ENCODE measurements at regions not wholly inside any gene's neighbourhood (a gene's known extent, or its start where the extent isn't known, plus 50 kb on each side); places are given as distances from the start of the nearest gene placed in this dataset.

DNA sequence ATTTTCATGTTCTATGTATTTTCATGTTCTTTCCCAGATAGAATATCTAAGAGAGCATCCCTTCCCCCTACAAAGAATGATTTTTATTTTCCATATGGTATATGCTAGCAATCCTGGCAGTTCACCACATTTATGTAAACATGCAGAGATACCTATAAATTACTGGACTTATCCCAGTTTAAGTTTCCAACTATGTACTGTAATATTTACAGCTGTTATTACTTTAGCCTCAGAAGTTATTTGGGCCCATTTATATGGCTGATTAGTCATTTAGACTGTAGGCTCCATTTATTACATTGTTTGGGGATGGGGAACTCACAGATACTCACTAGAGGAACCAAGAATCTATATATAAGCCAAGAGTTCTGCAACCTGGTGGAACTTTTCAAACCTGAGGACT, 84.8 kb upstream of the WARS2 start:
- no peaks in the 10 kb centered on the region for H3K27me3 ChIP-seq (ENCODE audit: control insufficient read depth in 4 of 4, insufficient read depth in 4 of 4, low read length in 3 of 4)
- no peaks in the 10 kb centered on the region for H3K4me1 ChIP-seq (ENCODE audit: control insufficient read depth in 4 of 4, insufficient read depth in 4 of 4, low read length in 3 of 4)
- no peak for TF ChIP-seq HNF4A (conservative IDR thresholded peaks at IDR 0.05)
- no peaks in the 10 kb centered on the region for H3K36me3 ChIP-seq (ENCODE audit: control insufficient read depth in 4 of 4, insufficient read depth in 3 of 4, low read depth in 1 of 4, low read length in 3 of 4)
- H3K27ac ChIP-seq (ENCODE audit: low read depth in 1 of 2, low read length in 2 of 2), result no peak overlapping the region
- no peak overlapping the region for H3K9ac ChIP-seq (ENCODE audit: low read depth in 1 of 2, low read length in 2 of 2)
- no peaks in the 10 kb centered on the region for H3K9me3 ChIP-seq (ENCODE audit: control insufficient read depth in 4 of 4, low read length in 3 of 4)
- H3K4me3 ChIP-seq (ENCODE audit: low read depth in 1 of 3, low read length in 3 of 3), result no peak overlapping the region
- DNase-seq (ENCODE audit: low spot score), result no peak

DNA sequence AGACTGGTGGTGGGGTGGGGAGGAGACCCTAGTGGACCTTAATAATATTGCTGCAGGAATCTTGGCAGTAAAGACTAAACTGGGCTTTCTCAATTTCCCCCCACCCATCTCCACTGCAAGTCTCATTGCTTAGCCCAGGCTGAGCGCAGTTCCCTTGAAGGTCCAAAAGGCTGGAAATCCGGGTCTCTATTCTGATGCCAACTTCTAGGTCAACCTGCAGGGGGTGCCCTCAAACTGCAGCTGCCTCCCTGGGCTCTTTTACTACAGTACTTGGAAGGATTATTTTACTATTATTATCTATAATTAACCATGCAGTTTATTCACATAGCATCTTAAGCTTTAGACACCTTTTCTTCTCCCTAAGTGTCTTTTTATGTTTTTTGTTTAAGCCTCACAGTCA, 85.4 kb upstream of the WARS2 start:
- Histone ChIP-seq H3K4me3 (ENCODE audit: low read depth in 1 of 3, low read length in 3 of 3) (no peak overlapping the region), H3K27ac (ENCODE audit: low read depth in 1 of 2, low read length in 2 of 2) (no peak overlapping the region)

More for the DNA sequence above, 85.4 kb upstream of the WARS2 start:
- 90% methylated on average over 2 of the region's 2 CpGs for WGBS
- no peaks in the 10 kb centered on the region for H3K4me1 ChIP-seq (ENCODE audit: control insufficient read depth in 4 of 4, insufficient read depth in 4 of 4, low read length in 3 of 4)
- no peak overlapping the region for H3K9ac ChIP-seq (ENCODE audit: low read depth in 1 of 2, low read length in 2 of 2)
- no peaks in the 10 kb centered on the region for H3K9me3 ChIP-seq (ENCODE audit: control insufficient read depth in 4 of 4, low read length in 3 of 4)
- DNase-seq (ENCODE audit: low spot score), result no peak
- H3K36me3 ChIP-seq (ENCODE audit: control insufficient read depth in 4 of 4, insufficient read depth in 3 of 4, low read depth in 1 of 4, low read length in 3 of 4), result no peaks in the 10 kb centered on the region
- H3K27me3 ChIP-seq (ENCODE audit: control insufficient read depth in 4 of 4, insufficient read depth in 4 of 4, low read length in 3 of 4), result no peaks in the 10 kb centered on the region
- TF ChIP-seq SP1 (IDR thresholded peaks at IDR 0.05) (no peak), FOXA2 (IDR thresholded peaks at IDR 0.05) (no peak), FOXA1 (IDR thresholded peaks at IDR 0.05) (no peak), JUND (IDR thresholded peaks at IDR 0.05) (no peak), RAD21 (IDR thresholded peaks at IDR 0.05) (no peak), NR2F2 (IDR thresholded peaks at IDR 0.05) (no peak), TAF1 (conservative IDR thresholded peaks at IDR 0.05) (no peak), RXRA (IDR thresholded peaks at IDR 0.05) (no peak), YY1 (IDR thresholded peaks at IDR 0.05) (no peak), HNF4G (IDR thresholded peaks at IDR 0.05) (no peak), EGR1 (IDR thresholded peaks at IDR 0.05; ENCODE audit: low read depth in 2 of 2) (no peak)
- TF ChIP-seq, protein P1, sequence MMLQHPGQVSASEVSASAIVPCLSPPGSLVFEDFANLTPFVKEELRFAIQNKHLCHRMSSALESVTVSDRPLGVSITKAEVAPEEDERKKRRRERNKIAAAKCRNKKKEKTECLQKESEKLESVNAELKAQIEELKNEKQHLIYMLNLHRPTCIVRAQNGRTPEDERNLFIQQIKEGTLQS (IDR thresholded peaks at IDR 0.05), result no peak
- TF ChIP-seq, protein P2, sequence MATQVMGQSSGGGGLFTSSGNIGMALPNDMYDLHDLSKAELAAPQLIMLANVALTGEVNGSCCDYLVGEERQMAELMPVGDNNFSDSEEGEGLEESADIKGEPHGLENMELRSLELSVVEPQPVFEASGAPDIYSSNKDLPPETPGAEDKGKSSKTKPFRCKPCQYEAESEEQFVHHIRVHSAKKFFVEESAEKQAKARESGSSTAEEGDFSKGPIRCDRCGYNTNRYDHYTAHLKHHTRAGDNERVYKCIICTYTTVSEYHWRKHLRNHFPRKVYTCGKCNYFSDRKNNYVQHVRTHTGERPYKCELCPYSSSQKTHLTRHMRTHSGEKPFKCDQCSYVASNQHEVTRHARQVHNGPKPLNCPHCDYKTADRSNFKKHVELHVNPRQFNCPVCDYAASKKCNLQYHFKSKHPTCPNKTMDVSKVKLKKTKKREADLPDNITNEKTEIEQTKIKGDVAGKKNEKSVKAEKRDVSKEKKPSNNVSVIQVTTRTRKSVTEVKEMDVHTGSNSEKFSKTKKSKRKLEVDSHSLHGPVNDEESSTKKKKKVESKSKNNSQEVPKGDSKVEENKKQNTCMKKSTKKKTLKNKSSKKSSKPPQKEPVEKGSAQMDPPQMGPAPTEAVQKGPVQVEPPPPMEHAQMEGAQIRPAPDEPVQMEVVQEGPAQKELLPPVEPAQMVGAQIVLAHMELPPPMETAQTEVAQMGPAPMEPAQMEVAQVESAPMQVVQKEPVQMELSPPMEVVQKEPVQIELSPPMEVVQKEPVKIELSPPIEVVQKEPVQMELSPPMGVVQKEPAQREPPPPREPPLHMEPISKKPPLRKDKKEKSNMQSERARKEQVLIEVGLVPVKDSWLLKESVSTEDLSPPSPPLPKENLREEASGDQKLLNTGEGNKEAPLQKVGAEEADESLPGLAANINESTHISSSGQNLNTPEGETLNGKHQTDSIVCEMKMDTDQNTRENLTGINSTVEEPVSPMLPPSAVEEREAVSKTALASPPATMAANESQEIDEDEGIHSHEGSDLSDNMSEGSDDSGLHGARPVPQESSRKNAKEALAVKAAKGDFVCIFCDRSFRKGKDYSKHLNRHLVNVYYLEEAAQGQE (IDR thresholded peaks at IDR 0.05), result no peak
- TF ChIP-seq, protein P3, sequence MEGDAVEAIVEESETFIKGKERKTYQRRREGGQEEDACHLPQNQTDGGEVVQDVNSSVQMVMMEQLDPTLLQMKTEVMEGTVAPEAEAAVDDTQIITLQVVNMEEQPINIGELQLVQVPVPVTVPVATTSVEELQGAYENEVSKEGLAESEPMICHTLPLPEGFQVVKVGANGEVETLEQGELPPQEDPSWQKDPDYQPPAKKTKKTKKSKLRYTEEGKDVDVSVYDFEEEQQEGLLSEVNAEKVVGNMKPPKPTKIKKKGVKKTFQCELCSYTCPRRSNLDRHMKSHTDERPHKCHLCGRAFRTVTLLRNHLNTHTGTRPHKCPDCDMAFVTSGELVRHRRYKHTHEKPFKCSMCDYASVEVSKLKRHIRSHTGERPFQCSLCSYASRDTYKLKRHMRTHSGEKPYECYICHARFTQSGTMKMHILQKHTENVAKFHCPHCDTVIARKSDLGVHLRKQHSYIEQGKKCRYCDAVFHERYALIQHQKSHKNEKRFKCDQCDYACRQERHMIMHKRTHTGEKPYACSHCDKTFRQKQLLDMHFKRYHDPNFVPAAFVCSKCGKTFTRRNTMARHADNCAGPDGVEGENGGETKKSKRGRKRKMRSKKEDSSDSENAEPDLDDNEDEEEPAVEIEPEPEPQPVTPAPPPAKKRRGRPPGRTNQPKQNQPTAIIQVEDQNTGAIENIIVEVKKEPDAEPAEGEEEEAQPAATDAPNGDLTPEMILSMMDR (IDR thresholded peaks at IDR 0.05; ENCODE audit: low read depth, low read length, missing input control), result no peak
- TF ChIP-seq, protein P4, sequence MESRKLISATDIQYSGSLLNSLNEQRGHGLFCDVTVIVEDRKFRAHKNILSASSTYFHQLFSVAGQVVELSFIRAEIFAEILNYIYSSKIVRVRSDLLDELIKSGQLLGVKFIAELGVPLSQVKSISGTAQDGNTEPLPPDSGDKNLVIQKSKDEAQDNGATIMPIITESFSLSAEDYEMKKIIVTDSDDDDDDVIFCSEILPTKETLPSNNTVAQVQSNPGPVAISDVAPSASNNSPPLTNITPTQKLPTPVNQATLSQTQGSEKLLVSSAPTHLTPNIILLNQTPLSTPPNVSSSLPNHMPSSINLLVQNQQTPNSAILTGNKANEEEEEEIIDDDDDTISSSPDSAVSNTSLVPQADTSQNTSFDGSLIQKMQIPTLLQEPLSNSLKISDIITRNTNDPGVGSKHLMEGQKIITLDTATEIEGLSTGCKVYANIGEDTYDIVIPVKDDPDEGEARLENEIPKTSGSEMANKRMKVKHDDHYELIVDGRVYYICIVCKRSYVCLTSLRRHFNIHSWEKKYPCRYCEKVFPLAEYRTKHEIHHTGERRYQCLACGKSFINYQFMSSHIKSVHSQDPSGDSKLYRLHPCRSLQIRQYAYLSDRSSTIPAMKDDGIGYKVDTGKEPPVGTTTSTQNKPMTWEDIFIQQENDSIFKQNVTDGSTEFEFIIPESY (IDR thresholded peaks at IDR 0.05), result no peak

All from liver (tissue), 8 donors.